Activated CD8-positive, alpha-beta T cell treated with anti-CD3 and anti-CD28 coated beads for 36 hours (primary cell): ENCODE measurements at regions not wholly inside any gene's neighbourhood (a gene's known extent, or its start where the extent isn't known, plus 50 kb on each side); places are given as distances from the start of the nearest gene placed in this dataset.

Source experiments
- ATAC-seq: fragments of 200-7000 bp; cut with Tn5 transposase; one replicate; pipeline ENCODE4 v1.10.0; 2021; ENCODE audit warnings: mild to moderate bottlenecking, moderate library complexity
- CTCF ChIA-PET: fragments of 350-600 bp; sonication (Branson Sonifier 250); formaldehyde crosslinking; loops from one replicate; lab custom pipeline; 2021; ENCODE audit warnings: antibody characterized with exemption; lab: Charles Lee
- POLR2A ChIA-PET: fragments of 350-600 bp; sonication (Branson Sonifier 250); formaldehyde crosslinking; loops from one replicate; lab custom pipeline; 2021; ENCODE audit warnings: antibody characterized with exemption; lab: Charles Lee
- DNase-seq: peaks from one replicate; pipeline ENCODE4 v3.0.0-alpha.2; 2020
- H3K27ac Mint-ChIP-seq: one replicate; pipeline ENCODE4 v1.8.0; 2021; ENCODE audit warnings: mild to moderate bottlenecking, mixed read lengths
- H3K27me3 Mint-ChIP-seq: one replicate; pipeline ENCODE4 v1.8.0; 2021; ENCODE audit warnings: mixed read lengths
- H3K36me3 Mint-ChIP-seq: one replicate; pipeline ENCODE4 v1.8.0; 2021; ENCODE audit warnings: low read depth, mixed read lengths
- H3K4me1 Mint-ChIP-seq: one replicate; pipeline ENCODE4 v1.8.0; 2021; ENCODE audit warnings: low read depth, mixed read lengths
- H3K4me3 Mint-ChIP-seq: one replicate; pipeline ENCODE4 v1.8.0; 2021; ENCODE audit warnings: mild to moderate bottlenecking, moderate library complexity, mixed read lengths
- H3K9me3 Mint-ChIP-seq: one replicate; pipeline ENCODE4 v1.8.0; 2021; ENCODE audit warnings: mixed read lengths
- CTCF ChIP-seq: fragments of 200-600 bp; IDR thresholded peaks from one replicate; pipeline ENCODE4 v1.8.0; 2022; ENCODE audit warnings: antibody characterized with exemption, mild to moderate bottlenecking
- intact Hi-C: fragments of 100-400 bp; cut with micrococcal nuclease; formaldehyde crosslinking; loops from one replicate; pipeline ENCODE4 v1.10.0; 2022

- Mint-ChIP-seq H3K9me3 (no peaks in the 10 kb centered on the region), H3K36me3 (peaks cover 29% of the 10 kb centered on the region), H3K27ac (no peak overlapping the region), H3K4me3 (no peak overlapping the region), H3K4me1 (peaks cover 52% of the 10 kb centered on the region), H3K27me3 (no peaks in the 10 kb centered on the region)
- DNase-seq, result no peak
- intact Hi-C loops, result no loop called here
- no peak for TF ChIP-seq CTCF
- CTCF ChIA-PET, result interaction anchor here (0.9 to 2.3 kb wide), 5 partner anchors 23 to 107 kb away, joined by 3 to 7 read pairs (median 4); no protein-coding TSS in a partner anchor
- POLR2A ChIA-PET, result interaction anchor here (1.2 kb wide), 1 partner anchor 8 kb away, joined by 5 read pairs; no protein-coding TSS in a partner anchor
- no peak for ATAC-seq
Measured at GRCh38 chr3:141418751-141419150, 50.4 kb downstream of the ZBTB38 start.

GRCh38 chr3:141419946-141420345 is 51.6 kb downstream of the ZBTB38 start:
- peaks cover 19% of the 10 kb centered on the region for H3K36me3 Mint-ChIP-seq
- H3K27me3 Mint-ChIP-seq, result no peaks in the 10 kb centered on the region
- ATAC-seq (no peak), DNase-seq (no peak)
- H3K27ac Mint-ChIP-seq, result no peak overlapping the region
- H3K4me1 Mint-ChIP-seq, result peaks cover 41% of the 10 kb centered on the region
- no peak for TF ChIP-seq CTCF
- ChIA-PET POLR2A (interaction anchor here (1.2 kb wide), 1 partner anchor 15 kb away, joined by 3 read pairs; no protein-coding TSS in a partner anchor), CTCF (interaction anchor here (1.0 to 2.3 kb wide), 8 partner anchors 16 to 113 kb away, joined by 3 to 7 read pairs (median 4); no protein-coding TSS in a partner anchor)
- intact Hi-C loops, result no loop called here
- H3K9me3 Mint-ChIP-seq, result no peaks in the 10 kb centered on the region
- no peak overlapping the region for H3K4me3 Mint-ChIP-seq

DNA sequence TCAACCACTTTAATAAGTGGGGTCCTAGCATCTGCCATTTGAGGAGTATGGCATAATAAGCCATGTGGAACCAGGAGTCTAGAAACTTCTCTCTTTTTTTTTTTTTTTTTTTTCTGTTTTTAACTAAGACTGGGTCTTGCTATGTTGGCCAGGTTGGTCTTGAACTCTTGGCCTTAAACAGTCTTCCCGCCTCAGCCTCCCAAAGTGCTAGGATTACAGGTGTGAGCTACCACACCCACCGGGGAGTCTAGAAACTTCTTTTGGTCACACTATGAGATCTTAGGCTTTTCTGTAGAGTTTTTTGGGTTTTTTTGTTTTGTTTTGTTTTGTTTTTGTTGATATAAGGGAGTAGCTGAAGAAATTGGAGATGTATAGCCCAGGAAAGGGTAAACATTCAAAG is 52.9 kb downstream of the ZBTB38 start:
- TF ChIP-seq CTCF, result no peak
- intact Hi-C loops, result no loop called here
- Mint-ChIP-seq H3K36me3 (peaks cover 16% of the 10 kb centered on the region), H3K4me3 (no peak overlapping the region), H3K4me1 (peaks cover 42% of the 10 kb centered on the region), H3K27ac (no peak overlapping the region), H3K27me3 (no peaks in the 10 kb centered on the region), H3K9me3 (no peaks in the 10 kb centered on the region)
- ChIA-PET POLR2A (interaction anchor here (0.9 kb wide), 1 partner anchor 11 kb away, joined by 3 read pairs; no protein-coding TSS in a partner anchor), CTCF (interaction anchor here (0.7 to 1.8 kb wide), 4 partner anchors 28 to 224 kb away, joined by 3 to 4 read pairs (median 4); no protein-coding TSS in a partner anchor)
- no peak for DNase-seq
- no peak for ATAC-seq

- Mint-ChIP-seq H3K36me3 (peaks cover 16% of the 10 kb centered on the region), H3K27me3 (no peaks in the 10 kb centered on the region), H3K27ac (no peak overlapping the region), H3K9me3 (no peaks in the 10 kb centered on the region), H3K4me3 (no peak overlapping the region), H3K4me1 (peaks cover 37% of the 10 kb centered on the region)
- CTCF ChIA-PET, result interaction anchor here (0.7 to 1.2 kb wide), 6 partner anchors 15 to 224 kb away, joined by 3 to 4 read pairs (median 4); no protein-coding TSS in a partner anchor
- DNase-seq (no peak), ATAC-seq (peak; percentile 24)
- no peak for TF ChIP-seq CTCF
- POLR2A ChIA-PET, result interaction anchor here (0.9 kb wide), 1 partner anchor 11 kb away, joined by 3 read pairs; no protein-coding TSS in a partner anchor
- intact Hi-C loops, result no loop called here
Measured at GRCh38 chr3:141421639-141422319, 53.5 kb downstream of the ZBTB38 start.
